ENCODE measurements at regions not wholly inside any gene's neighbourhood (a gene's known extent, or its start where the extent isn't known, plus 50 kb on each side); places are given as distances from the start of the nearest gene placed in this dataset.

DNA sequence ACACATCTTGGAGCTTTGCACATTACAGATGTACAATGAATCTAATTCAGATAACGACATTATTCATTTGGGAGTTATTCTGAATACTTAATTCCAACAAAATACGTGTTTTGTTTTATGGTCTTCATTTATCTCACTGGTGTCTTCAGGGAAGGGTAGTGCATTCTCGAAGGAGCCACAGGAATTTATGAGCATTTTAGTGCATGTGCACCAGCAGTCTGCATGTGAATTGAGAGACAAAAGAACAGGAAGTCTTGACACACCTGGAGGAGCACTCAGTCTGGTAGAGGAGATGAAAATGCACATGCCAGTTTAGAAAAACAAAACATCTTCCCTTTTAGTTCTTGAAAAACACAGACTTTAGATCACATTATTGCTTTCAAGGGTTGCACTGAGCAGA is 228.7 kb downstream of the LRATD1 start:
- Histone ChIP-seq H3K9me3 (ENCODE audit: control insufficient read depth in 2 of 2, insufficient read depth in 1 of 2, low read depth in 1 of 2, low read length in 1 of 2) (peaks cover 0 to 6% of the 10 kb centered on the region in 2 donors), H3K4me3 (ENCODE audit: low read depth in 1 of 3, low read length in 3 of 3) (no peak overlapping the region), H3K27ac (ENCODE audit: low read depth in 1 of 3, low read length in 2 of 3) (no peak overlapping the region), H3K36me3 (ENCODE audit: control insufficient read depth in 3 of 3, insufficient read depth in 2 of 3, low read depth in 1 of 3, low read length in 3 of 3) (no peaks in the 10 kb centered on the region), H3K27me3 (ENCODE audit: control insufficient read depth in 3 of 3, insufficient read depth in 3 of 3, low read length in 3 of 3) (no peaks in the 10 kb centered on the region), H3K4me1 (ENCODE audit: control insufficient read depth in 3 of 3, insufficient read depth in 2 of 3, low read depth in 1 of 3, low read length in 2 of 3) (no peaks in the 10 kb centered on the region)
- DNase-seq (no peak), FAIRE-seq (no peak)
- WGBS, 3 donors = 64 to 71% (median 66%) methylated on average over 3 of the region's 3 CpGs

DNA sequence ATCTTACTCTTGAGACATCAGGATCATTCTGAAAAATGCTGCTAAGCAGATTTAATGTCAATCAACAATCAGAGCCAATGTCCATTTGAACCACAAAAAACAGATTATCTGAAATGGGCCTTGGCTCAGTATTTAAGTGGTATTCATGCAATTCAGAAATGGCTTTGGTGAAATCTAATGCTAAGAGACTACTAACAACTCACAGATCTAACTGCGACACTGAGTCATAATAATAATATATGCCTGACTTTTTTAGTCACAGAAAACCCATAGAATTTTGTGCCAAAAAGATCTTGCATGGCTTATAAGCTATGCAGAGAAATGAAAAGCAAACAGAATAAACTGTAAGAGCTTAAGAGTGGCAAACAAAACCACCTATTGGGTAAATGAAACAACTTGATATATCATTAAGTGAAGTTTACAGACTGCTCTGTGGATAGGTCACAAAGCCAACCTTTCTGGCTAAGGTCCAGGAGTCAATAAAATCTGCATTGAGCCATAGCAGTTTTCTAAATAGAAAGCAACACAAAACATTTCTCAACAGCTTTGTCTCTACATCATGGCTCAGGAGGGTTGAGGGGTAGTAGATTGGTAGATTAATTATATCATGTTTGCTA is 234.3 kb downstream of the LRATD1 start:
- no peaks in the 10 kb centered on the region for H3K36me3 ChIP-seq (ENCODE audit: control insufficient read depth in 3 of 3, insufficient read depth in 2 of 3, low read depth in 1 of 3, low read length in 3 of 3)
- H3K27me3 ChIP-seq (ENCODE audit: control insufficient read depth in 3 of 3, insufficient read depth in 3 of 3, low read length in 3 of 3) = no peaks in the 10 kb centered on the region
- FAIRE-seq (no peak), DNase-seq (peak; percentile 64 to 85)
- H3K4me1 ChIP-seq (ENCODE audit: control insufficient read depth in 3 of 3, insufficient read depth in 2 of 3, low read depth in 1 of 3, low read length in 2 of 3) = peaks cover 0 to 4% (median 4%) of the 10 kb centered on the region in 3 donors
- H3K27ac ChIP-seq (ENCODE audit: low read depth in 1 of 3, low read length in 2 of 3) = peak overlapping the region in 1 of 3 donors; percentile 11
- no peak overlapping the region for H3K4me3 ChIP-seq (ENCODE audit: low read depth in 1 of 3, low read length in 3 of 3)
- 22 to 55% (median 22%) methylated on average over 1 of the region's 1 CpG for WGBS, 3 donors
- H3K9me3 ChIP-seq (ENCODE audit: control insufficient read depth in 2 of 2, insufficient read depth in 1 of 2, low read depth in 1 of 2, low read length in 1 of 2) = peaks cover 0 to 14% of the 10 kb centered on the region in 2 donors

DNA sequence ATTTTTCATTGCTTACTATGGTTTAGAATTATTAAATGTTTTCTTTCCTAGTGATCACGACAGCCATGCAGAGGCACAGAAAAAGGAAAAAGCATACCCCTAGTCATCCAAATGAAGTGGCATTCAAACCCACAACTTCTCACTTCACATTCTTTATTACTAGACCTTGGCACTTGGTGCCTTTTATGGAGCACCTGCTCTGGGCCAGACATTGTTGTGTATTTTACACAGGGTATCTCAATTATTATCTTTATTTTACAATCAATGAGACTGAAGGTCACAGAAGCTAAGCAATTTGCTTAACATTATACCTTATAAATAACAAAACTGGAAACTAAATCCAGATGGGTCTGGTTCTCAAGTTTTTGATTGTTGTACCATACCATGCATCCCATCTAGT is 235.3 kb downstream of the LRATD1 start:
- Histone ChIP-seq H3K9me3 (ENCODE audit: control insufficient read depth in 2 of 2, insufficient read depth in 1 of 2, low read depth in 1 of 2, low read length in 1 of 2) (peaks cover 0 to 18% of the 10 kb centered on the region in 2 donors), H3K4me1 (ENCODE audit: control insufficient read depth in 3 of 3, insufficient read depth in 2 of 3, low read depth in 1 of 3, low read length in 2 of 3) (peaks cover 0 to 4% (median 4%) of the 10 kb centered on the region in 3 donors), H3K36me3 (ENCODE audit: control insufficient read depth in 3 of 3, insufficient read depth in 2 of 3, low read depth in 1 of 3, low read length in 3 of 3) (no peaks in the 10 kb centered on the region), H3K27ac (ENCODE audit: low read depth in 1 of 3, low read length in 2 of 3) (no peak overlapping the region), H3K27me3 (ENCODE audit: control insufficient read depth in 3 of 3, insufficient read depth in 3 of 3, low read length in 3 of 3) (no peaks in the 10 kb centered on the region), H3K4me3 (ENCODE audit: low read depth in 1 of 3, low read length in 3 of 3) (no peak overlapping the region)
- FAIRE-seq = no peak
- DNase-seq = peak; percentile 7 to 58
- 15 to 55% (median 52%) methylated on average over 1 of the region's 1 CpG for WGBS, 3 donors

DNA sequence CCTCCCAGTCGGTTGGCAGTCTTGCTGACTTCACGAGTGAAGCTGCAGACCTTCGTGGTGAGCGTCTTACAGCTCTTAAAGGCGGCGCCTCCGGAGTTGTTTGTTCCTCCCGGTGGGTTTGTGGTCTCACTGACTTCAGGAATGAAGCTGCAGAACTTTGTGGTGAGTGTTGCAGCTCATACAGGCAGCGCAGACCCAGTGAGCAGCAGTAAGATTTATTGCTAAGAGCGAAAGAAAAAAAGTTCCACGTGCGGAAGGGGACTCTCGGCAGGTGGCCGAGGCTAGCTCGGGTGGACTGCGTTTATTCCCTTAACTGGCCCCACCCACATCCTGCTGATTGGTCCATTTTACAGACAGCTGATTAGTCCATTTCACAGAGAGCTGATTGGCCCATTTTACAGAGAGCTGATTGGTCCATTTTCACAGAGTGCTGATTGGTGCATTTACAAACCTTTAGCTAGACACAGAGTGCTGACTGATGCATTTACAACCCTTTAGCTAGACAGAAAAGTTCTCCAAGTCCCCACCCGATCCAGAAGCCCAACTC is 240.3 kb downstream of the LRATD1 start:
- H3K4me1 ChIP-seq (ENCODE audit: control insufficient read depth in 3 of 3, insufficient read depth in 2 of 3, low read depth in 1 of 3, low read length in 2 of 3) = no peaks in the 10 kb centered on the region
- no peak overlapping the region for H3K4me3 ChIP-seq (ENCODE audit: low read depth in 1 of 3, low read length in 3 of 3)
- peaks cover 0 to 14% of the 10 kb centered on the region in 2 donors for H3K9me3 ChIP-seq (ENCODE audit: control insufficient read depth in 2 of 2, insufficient read depth in 1 of 2, low read depth in 1 of 2, low read length in 1 of 2)
- H3K27ac ChIP-seq (ENCODE audit: low read depth in 1 of 3, low read length in 2 of 3) = no peak overlapping the region
- H3K36me3 ChIP-seq (ENCODE audit: control insufficient read depth in 3 of 3, insufficient read depth in 2 of 3, low read depth in 1 of 3, low read length in 3 of 3) = no peaks in the 10 kb centered on the region
- FAIRE-seq (no peak), DNase-seq (no peak)
- WGBS, 3 donors = 89 to 92% (median 91%) methylated on average over 17 of the region's 17 CpGs
- no peaks in the 10 kb centered on the region for H3K27me3 ChIP-seq (ENCODE audit: control insufficient read depth in 3 of 3, insufficient read depth in 3 of 3, low read length in 3 of 3)

DNA sequence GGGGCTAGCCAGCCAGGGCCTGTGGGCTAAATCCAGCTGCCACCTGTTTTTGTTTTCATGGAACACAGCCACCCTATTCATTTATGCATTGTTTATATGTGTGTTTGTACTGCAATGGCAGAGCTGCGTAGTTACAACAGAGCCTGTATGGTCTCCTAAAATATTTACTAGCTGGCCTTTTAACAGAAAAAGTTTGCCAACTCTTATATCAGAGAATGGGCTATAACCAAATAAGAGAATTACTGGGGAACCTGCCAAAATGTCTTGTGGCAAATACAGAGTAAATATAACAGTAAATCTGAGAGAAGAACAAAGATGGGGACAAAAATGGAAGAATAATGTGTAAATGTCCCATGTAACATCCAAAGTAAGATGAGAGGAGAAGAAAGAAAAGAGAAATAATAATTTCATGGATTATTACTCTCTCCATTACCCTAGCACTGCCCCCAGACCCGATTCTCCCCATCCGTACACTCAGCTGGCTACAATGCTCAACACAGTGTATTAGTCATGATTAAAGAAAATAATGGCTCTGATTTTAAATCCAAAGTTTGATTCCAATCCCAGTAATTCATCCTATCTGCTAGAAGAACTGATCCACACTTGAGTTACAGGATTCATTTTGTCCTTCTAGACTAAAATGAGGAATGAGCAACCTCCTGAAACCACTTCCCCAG is 249.3 kb downstream of the LRATD1 start:
- Histone ChIP-seq H3K9me3 (ENCODE audit: control insufficient read depth in 2 of 2, insufficient read depth in 1 of 2, low read depth in 1 of 2, low read length in 1 of 2) (no peaks in the 10 kb centered on the region), H3K27ac (ENCODE audit: low read depth in 1 of 3, low read length in 2 of 3) (no peak overlapping the region), H3K4me1 (ENCODE audit: control insufficient read depth in 3 of 3, insufficient read depth in 2 of 3, low read depth in 1 of 3, low read length in 2 of 3) (no peaks in the 10 kb centered on the region), H3K4me3 (ENCODE audit: low read depth in 1 of 3, low read length in 3 of 3) (no peak overlapping the region), H3K27me3 (ENCODE audit: control insufficient read depth in 3 of 3, insufficient read depth in 3 of 3, low read length in 3 of 3) (no peaks in the 10 kb centered on the region), H3K36me3 (ENCODE audit: control insufficient read depth in 3 of 3, insufficient read depth in 2 of 3, low read depth in 1 of 3, low read length in 3 of 3) (no peaks in the 10 kb centered on the region)
- WGBS, 3 donors = 67 to 87% (median 77%) methylated on average over 3 of the region's 3 CpGs
- DNase-seq (no peak), FAIRE-seq (no peak)

- FAIRE-seq = no peak
- no peaks in the 10 kb centered on the region for H3K36me3 ChIP-seq (ENCODE audit: control insufficient read depth in 3 of 3, insufficient read depth in 2 of 3, low read depth in 1 of 3, low read length in 3 of 3)
- H3K4me3 ChIP-seq (ENCODE audit: low read depth in 1 of 3, low read length in 3 of 3) = no peak overlapping the region
- no peaks in the 10 kb centered on the region for H3K4me1 ChIP-seq (ENCODE audit: control insufficient read depth in 3 of 3, insufficient read depth in 2 of 3, low read depth in 1 of 3, low read length in 2 of 3)
- H3K9me3 ChIP-seq (ENCODE audit: control insufficient read depth in 2 of 2, insufficient read depth in 1 of 2, low read depth in 1 of 2, low read length in 1 of 2) = no peaks in the 10 kb centered on the region
- DNase-seq = no peak
- H3K27me3 ChIP-seq (ENCODE audit: control insufficient read depth in 3 of 3, insufficient read depth in 3 of 3, low read length in 3 of 3) = no peaks in the 10 kb centered on the region
- 74 to 86% (median 86%) methylated on average over 2 of the region's 2 CpGs for WGBS, 3 donors
- H3K27ac ChIP-seq (ENCODE audit: low read depth in 1 of 3, low read length in 2 of 3) = no peak overlapping the region
Measured at GRCh38 chr2:14884651-14885050, 252.1 kb downstream of the LRATD1 start.

DNA sequence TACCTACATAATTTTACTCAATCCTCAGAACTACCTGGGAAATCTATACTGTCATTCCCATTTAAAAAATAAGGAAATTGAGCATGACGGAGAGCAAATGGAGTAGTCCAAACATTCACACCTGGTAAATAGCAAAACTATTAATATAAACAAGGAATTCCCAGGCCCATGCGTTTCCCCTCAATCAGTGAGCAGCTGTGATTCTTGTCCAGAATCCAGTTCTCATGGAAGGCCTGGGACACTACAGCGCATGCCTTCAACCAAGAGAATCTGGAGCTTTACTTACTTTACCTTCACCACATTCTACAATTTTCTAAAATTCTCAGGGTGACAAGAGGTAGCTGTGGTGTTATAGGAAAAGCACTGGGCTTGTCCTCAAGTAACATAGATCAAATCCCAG is 259.0 kb downstream of the LRATD1 start:
- 70 to 84% (median 77%) methylated on average over 3 of the region's 3 CpGs for WGBS, 3 donors
- Histone ChIP-seq H3K9me3 (ENCODE audit: control insufficient read depth in 2 of 2, insufficient read depth in 1 of 2, low read depth in 1 of 2, low read length in 1 of 2) (no peaks in the 10 kb centered on the region), H3K36me3 (ENCODE audit: control insufficient read depth in 3 of 3, insufficient read depth in 2 of 3, low read depth in 1 of 3, low read length in 3 of 3) (no peaks in the 10 kb centered on the region), H3K4me3 (ENCODE audit: low read depth in 1 of 3, low read length in 3 of 3) (no peak overlapping the region), H3K4me1 (ENCODE audit: control insufficient read depth in 3 of 3, insufficient read depth in 2 of 3, low read depth in 1 of 3, low read length in 2 of 3) (no peaks in the 10 kb centered on the region), H3K27me3 (ENCODE audit: control insufficient read depth in 3 of 3, insufficient read depth in 3 of 3, low read length in 3 of 3) (no peaks in the 10 kb centered on the region), H3K27ac (ENCODE audit: low read depth in 1 of 3, low read length in 2 of 3) (no peak overlapping the region)
- DNase-seq (no peak), FAIRE-seq (no peak)

GRCh38 chr2:14896330-14897030 is 264.0 kb downstream of the LRATD1 start:
- no peak overlapping the region for H3K27ac ChIP-seq (ENCODE audit: low read depth in 1 of 3, low read length in 2 of 3)
- H3K4me3 ChIP-seq (ENCODE audit: low read depth in 1 of 3, low read length in 3 of 3) = no peak overlapping the region
- FAIRE-seq (no peak), DNase-seq (no peak)
- no peaks in the 10 kb centered on the region for H3K36me3 ChIP-seq (ENCODE audit: control insufficient read depth in 3 of 3, insufficient read depth in 2 of 3, low read depth in 1 of 3, low read length in 3 of 3)
- H3K4me1 ChIP-seq (ENCODE audit: control insufficient read depth in 3 of 3, insufficient read depth in 2 of 3, low read depth in 1 of 3, low read length in 2 of 3) = no peaks in the 10 kb centered on the region
- H3K27me3 ChIP-seq (ENCODE audit: control insufficient read depth in 3 of 3, insufficient read depth in 3 of 3, low read length in 3 of 3) = no peaks in the 10 kb centered on the region
- WGBS, 3 donors = 83 to 92% (median 89%) methylated on average over 9 of the region's 9 CpGs
- no peaks in the 10 kb centered on the region for H3K9me3 ChIP-seq (ENCODE audit: control insufficient read depth in 2 of 2, insufficient read depth in 1 of 2, low read depth in 1 of 2, low read length in 1 of 2)

Data from small intestine (tissue), 7 donors.